ENCODE measurements at regions not wholly inside any gene's neighbourhood (a gene's known extent, or its start where the extent isn't known, plus 50 kb on each side); places are given as distances from the start of the nearest gene placed in this dataset.

DNA sequence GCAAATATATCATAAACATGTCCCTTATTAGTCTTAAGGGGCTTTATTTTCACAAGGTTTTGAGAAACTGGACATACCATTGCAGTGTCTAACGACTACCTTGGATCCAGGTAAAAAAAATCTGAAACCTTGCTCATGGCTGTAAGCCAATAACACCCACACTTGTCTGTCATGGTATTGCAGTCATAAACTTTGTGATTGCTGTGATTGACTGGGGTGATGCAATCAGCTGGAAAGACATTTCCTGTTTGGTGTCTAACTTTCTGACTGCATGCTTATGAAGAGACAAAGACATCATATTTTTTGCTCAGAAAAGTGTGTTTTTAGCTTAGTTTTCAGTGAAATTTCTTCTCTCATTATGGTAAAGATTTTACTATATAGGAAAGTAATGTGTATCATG is 635.0 kb downstream of the TSN start:
- no peak for DNase-seq (ENCODE audit: low spot score)

DNA sequence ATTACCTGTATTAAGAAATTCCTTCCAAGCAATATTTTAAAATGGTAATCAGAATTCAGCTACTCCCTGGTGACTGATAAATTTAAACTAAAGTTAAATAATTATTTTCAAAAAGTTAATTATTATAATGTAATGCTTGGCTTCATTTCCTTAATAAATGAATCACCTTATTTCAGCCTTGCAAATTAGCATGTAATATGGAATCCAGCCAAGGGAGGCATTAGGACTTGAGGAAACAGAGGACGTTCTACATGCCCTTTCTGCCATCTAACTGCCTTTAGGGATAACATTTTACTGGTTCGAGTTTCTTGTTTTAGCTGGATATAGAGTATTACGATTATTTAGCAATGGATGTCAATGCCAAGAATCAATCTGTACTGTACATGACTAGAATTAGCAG is 636.3 kb downstream of the TSN start:
- DNase-seq (ENCODE audit: low spot score): no peak

DNA sequence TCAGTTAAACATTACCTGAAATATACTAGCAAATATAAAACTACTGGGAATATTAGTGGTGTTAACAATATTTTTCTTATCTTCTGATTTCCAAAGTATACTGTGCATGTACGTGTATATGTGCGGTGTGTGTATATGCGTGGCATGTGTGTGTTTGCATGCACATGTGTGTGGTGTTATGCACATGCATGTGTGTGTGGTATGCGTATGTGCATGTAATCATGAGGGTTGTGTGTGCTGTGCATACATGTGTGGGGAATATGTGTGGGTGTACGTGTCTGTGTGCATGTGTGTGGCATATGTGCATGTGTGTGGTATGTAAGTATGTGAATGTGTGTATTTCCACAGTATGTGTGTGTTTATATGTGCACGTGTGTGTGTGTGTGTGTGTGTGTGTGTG is 640.2 kb downstream of the TSN start:
- no peak for DNase-seq (ENCODE audit: low spot score)

- no peak for DNase-seq (ENCODE audit: low spot score)
These were observed 655.8 kb downstream of the TSN start for GRCh38 chr2:122411231-122411630.

DNA sequence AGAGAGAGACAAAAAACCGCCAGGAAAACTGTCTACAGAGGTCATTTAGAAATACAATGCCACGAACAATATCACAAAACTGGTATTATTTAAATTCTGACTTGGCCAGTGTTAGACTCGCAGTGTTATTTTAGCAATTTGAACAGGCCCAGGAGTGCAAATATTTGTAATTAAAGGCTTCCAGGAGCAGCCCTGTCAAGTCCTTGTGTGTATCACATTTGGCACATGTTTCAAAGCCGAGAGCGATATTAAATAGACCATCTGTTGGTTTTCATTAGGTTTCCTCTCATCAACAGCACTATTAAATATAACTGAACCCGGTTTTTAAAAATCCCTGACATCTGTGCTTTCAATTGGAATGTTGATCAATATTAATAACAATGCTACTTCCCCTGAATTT is 656.9 kb downstream of the TSN start:
- DNase-seq (ENCODE audit: low spot score): no peak

- DNase-seq (ENCODE audit: low spot score): no peak
These were observed 659.5 kb downstream of the TSN start for GRCh38 chr2:122414902-122415301.

DNA sequence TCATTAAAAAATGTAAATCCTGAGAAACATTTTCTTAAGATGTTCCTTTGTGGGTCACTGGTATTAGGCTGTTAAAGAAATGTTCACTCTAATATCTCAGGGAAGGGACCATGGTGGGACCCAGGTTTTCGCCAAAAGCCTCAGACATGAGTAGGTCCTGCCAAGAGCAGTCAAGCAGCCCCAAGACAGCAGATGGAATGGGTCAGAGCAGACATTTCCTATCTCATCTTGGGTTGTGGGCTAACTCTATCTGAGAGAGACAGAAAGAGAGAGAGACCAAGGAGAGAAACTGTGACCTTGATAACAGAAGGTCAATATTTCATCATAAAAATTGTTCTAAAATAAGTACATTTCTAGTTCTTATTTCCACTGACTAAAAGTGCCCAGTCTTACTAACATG is 661.7 kb downstream of the TSN start:
- no peak for DNase-seq (ENCODE audit: low spot score)

DNA sequence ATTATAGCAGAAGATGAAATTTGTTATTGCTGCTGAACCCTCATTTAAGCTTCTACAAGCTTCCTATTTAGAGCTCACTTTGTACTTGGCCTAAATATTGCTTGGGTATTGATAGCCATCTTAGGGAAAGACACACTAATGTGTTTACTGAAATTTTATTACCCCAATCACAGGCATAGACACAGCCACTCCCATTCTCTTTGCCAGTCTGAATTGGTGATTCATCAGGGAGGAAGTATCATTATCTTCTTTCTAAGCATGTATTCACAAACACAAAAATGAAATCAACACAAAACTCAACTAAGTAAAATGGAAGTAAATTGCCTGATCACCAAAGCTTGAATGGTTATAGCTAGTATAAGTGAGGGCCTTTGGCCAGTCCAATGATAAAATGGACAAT is 666.3 kb downstream of the TSN start:
- DNase-seq (ENCODE audit: low spot score): no peak

GRCh38 chr2:122422384-122422991 is 667.0 kb downstream of the TSN start:
- no peak for DNase-seq (ENCODE audit: low spot score)

DNA sequence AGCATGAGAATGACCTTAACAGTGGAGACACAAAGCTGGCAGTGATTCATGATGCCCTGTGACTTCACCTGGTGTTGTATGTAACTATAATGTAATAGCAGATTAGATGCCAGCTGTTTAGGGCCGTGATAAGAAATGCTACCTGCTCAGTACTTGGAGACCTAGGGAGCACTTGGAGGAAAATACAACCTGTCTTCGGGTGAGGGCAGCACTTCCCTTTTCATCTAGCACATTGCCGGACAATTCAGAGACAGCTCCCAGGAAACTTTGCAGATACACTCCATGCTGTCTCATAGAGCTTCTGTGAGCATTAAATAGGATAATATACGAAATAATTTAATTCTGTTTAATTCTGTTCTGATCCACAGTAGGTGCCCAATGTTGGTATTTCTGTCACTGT is 668.5 kb downstream of the TSN start:
- no peak for DNase-seq (ENCODE audit: low spot score)

- DNase-seq (ENCODE audit: low spot score): no peak
These were observed 677.8 kb downstream of the TSN start for GRCh38 chr2:122433123-122433754.

DNA sequence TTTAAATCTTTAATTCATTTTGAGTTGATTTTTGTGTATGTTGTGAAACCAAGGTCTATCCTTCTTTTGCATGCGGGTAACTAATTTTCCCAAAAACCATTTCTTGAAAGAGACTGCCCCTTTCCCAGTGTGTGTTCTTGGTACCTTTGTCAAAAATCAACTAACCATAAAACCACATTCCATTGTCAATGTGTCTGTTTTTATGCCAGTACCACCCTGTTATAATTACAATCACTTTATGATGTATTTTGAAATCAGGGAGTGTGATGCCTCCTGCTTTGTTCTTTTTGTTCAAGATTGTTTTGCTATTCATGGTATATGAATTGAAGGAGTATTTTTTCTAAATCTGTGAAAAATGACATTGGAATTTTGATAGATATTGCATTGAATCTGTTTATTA is 689.6 kb downstream of the TSN start:
- no peak for DNase-seq (ENCODE audit: low spot score)

- no peak for DNase-seq (ENCODE audit: low spot score)
These were observed 691.3 kb downstream of the TSN start for GRCh38 chr2:122446761-122447160.

DNA sequence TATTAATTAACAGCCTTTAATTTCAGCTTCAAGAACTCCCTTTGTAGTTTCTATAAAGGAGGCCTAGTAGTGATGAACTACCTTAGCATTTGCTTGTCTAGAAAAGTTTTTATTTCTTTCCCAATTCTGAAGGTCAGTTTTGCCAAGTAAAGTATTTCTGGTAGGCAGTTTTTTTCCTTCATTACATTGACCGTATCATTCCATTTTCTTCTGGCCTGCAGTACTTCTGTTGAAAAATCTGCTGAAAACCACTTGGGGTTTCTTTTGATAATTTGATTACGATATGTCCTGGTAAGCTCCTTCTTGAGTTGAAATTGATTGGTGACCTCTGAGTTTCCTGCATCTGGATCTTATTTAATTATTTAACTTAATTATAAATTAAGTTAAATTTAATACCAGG is 691.8 kb downstream of the TSN start:
- DNase-seq (ENCODE audit: low spot score): no peak

GRCh38 chr2:122451040-122451439 is 695.6 kb downstream of the TSN start:
- no peak for DNase-seq (ENCODE audit: low spot score)

- DNase-seq (ENCODE audit: low spot score): no peak
These were observed 696.2 kb downstream of the TSN start for GRCh38 chr2:122451697-122452096.

- no peak for DNase-seq (ENCODE audit: low spot score)
These were observed 713.7 kb downstream of the TSN start for GRCh38 chr2:122469147-122469546.

GRCh38 chr2:122471753-122472152 is 716.3 kb downstream of the TSN start:
- no peak for DNase-seq (ENCODE audit: low spot score)

GRCh38 chr2:122478117-122478516 is 722.7 kb downstream of the TSN start:
- no peak for DNase-seq (ENCODE audit: low spot score)

GRCh38 chr2:122478771-122479170 is 723.3 kb downstream of the TSN start:
- no peak for DNase-seq (ENCODE audit: low spot score)

DNA sequence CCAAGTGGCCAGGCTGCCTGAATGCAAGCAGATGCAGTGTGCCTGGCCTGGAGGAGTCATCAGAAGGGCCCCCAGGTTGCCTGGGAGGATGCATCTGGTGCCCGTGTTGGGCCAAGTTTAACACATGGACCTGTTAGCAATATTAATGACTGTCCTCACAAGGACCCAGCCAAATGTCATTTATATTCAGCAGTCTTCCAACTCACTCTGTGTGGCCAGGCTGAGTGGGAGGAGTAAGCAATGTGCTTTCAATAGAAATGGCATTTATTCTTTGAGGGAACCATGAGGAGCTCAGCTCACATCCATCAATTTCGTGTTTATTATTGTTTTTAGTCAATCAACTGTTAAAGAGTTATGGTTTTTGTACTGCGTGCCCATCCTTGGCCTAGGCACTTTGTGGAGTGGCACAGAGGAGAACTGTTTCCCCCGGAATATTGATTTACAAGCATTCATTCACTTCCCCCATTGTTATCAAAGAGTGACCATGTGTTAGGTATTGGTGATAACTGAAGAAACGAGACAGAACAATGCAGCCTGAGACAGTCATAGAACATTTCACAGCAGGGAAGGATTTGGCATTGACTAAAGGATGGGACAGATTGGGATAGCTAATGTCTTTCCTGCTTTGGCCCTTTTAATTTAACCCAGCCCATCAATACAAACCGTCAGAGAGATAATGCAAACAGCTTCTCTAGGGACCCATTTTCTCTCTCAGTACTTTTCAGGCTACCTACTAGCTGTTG is 725.2 kb downstream of the TSN start:
- no peak for DNase-seq (ENCODE audit: low spot score)

- DNase-seq (ENCODE audit: low spot score): no peak
These were observed 725.8 kb downstream of the TSN start for GRCh38 chr2:122481244-122481622.

GRCh38 chr2:122481717-122482116 is 726.3 kb downstream of the TSN start:
- no peak for DNase-seq (ENCODE audit: low spot score)

DNA sequence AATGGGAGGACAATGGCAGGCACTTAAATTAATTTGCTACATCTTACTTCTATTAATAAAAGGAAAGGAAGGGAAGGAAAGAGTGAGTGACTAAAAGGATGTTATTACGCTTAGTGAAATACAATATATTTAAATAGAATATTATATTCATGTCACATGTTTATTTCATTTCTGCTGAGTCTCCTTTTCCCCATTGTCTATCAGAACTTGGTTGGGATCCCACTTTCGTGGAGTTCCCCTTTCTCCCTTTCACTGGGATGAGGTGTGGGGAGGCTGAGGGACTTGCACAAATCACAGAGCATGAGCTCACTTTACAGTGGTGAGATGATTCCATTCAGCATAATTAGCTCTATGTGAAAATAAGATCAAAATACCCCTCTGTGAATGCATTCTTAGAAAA is 730.6 kb downstream of the TSN start:
- DNase-seq (ENCODE audit: low spot score): no peak
